ENCODE measurements at regions not wholly inside any gene's neighbourhood (a gene's known extent, or its start where the extent isn't known, plus 50 kb on each side); places are given as distances from the start of the nearest gene placed in this dataset.

GRCh38 chr3:145032791-145033190, 1061.2 kb downstream of the DIPK2A start:
- no peak for TF ChIP-seq CTCF (conservative IDR thresholded peaks at IDR 0.05 in 1 of 2, IDR thresholded peaks at IDR 0.05 in 1 of 2; ENCODE audit: extremely low read depth in 1 of 2, insufficient read depth in 1 of 2, low read depth in 1 of 2, low read length in 2 of 2)
- TF ChIP-seq EZH2 (IDR thresholded peaks at IDR 0.05; ENCODE audit: borderline replicate concordance, low read length): no peak
